HEK293 (cell line): ENCODE measurements at regions not wholly inside any gene's neighbourhood (a gene's known extent, or its start where the extent isn't known, plus 50 kb on each side); places are given as distances from the start of the nearest gene placed in this dataset.

ENCODE experiments used
- CTCF ChIA-PET: fragments of 350-600 bp; formaldehyde crosslinking; extraction: SDS; loops from one replicate; lab custom pipeline; 2021; ENCODE audit warnings: antibody characterized with exemption; lab: Yijun Ruan, JAX
- POLR2A ChIA-PET: fragments of 300-600 bp; formaldehyde crosslinking; extraction: SDS; loops from one replicate; lab custom pipeline; 2020; ENCODE audit warnings: antibody characterized with exemption, inconsistent platforms; lab: Yijun Ruan, JAX
- H3K27ac ChIP-seq: fragments of 200-500 bp; sonication (Bioruptor generic); 2 replicates; pipeline ENCODE4 v1.5.1; 2014; ENCODE audit warnings: low read depth, low read length, control low read depth, inconsistent platforms; ENCODE audit errors: extremely low read depth
- H3K36me3 ChIP-seq, 2 experiments: fragments of 200-500 bp in 1 of 2; sonication (Bioruptor generic) in 1 of 2; 1 replicate in 1 of 2; 2 replicates in 1 of 2; pipeline ENCODE4 v1.5.1; 2014 to 2017; ENCODE audit warnings: inconsistent platforms in 2 of 2, low read length in 2 of 2; ENCODE audit not compliant: control insufficient read depth in 2 of 2, insufficient read depth in 1 of 2
- H3K4me1 ChIP-seq: fragments of 200-500 bp; sonication (Bioruptor generic); 2 replicates; pipeline ENCODE4 v1.5.1; 2014; ENCODE audit warnings: mild to moderate bottlenecking, low read length, inconsistent platforms; ENCODE audit not compliant: control insufficient read depth, insufficient read depth
- H3K4me3 ChIP-seq: 2 replicates; pipeline ENCODE4 v1.5.1; 2011; ENCODE audit warnings: low read depth, mild to moderate bottlenecking, control low read depth, low read length, moderate library complexity
- H3K9me3 ChIP-seq: fragments of 200-500 bp; sonication (Bioruptor generic); 2 replicates; pipeline ENCODE4 v1.5.1; 2014; ENCODE audit warnings: low read depth, low read length, inconsistent platforms; ENCODE audit not compliant: control insufficient read depth, insufficient read depth
- CTCF ChIP-seq: fragments of 450-650 bp; formaldehyde crosslinking; IDR thresholded peaks from 2 replicates; pipeline ENCODE4 v1.5.1; 2016; ENCODE audit warnings: missing biosample characterization, missing genetic modification characterization
- KLF8 ChIP-seq: fragments of 450-650 bp; formaldehyde crosslinking; IDR thresholded peaks from 2 replicates; pipeline ENCODE4 v1.5.1; 2016; ENCODE audit warnings: missing biosample characterization, missing genetic modification characterization
- KLF9 ChIP-seq: fragments of 450-650 bp; formaldehyde crosslinking; IDR thresholded peaks from 2 replicates; pipeline ENCODE4 v1.5.1; 2016; ENCODE audit warnings: missing biosample characterization, missing genetic modification characterization, low read depth
- OSR2 ChIP-seq: fragments of 450-650 bp; formaldehyde crosslinking; IDR thresholded peaks from 2 replicates; pipeline ENCODE4 v1.5.1; 2016; ENCODE audit warnings: missing biosample characterization, missing genetic modification characterization
- REPIN1 ChIP-seq: fragments of 450-650 bp; formaldehyde crosslinking; IDR thresholded peaks from 2 replicates; pipeline ENCODE4 v1.5.1; 2017; ENCODE audit warnings: missing biosample characterization, missing genetic modification characterization, low read depth
- ZBTB7A ChIP-seq: fragments of 450-650 bp; formaldehyde crosslinking; IDR thresholded peaks from 2 replicates; pipeline ENCODE4 v1.5.1; 2016; ENCODE audit warnings: low read depth, missing biosample characterization, missing genetic modification characterization
- ZBTB8A ChIP-seq: fragments of 450-650 bp; formaldehyde crosslinking; IDR thresholded peaks from 2 replicates; pipeline ENCODE4 v1.5.1; 2016; ENCODE audit warnings: missing biosample characterization, missing genetic modification characterization
- ZNF18 ChIP-seq: fragments of 450-650 bp; formaldehyde crosslinking; IDR thresholded peaks from 2 replicates; pipeline ENCODE4 v1.5.1; 2016; ENCODE audit warnings: missing biosample characterization, missing genetic modification characterization
- ZNF274 ChIP-seq, 2 experiments: fragments of 200-500 bp in 1 of 2; fragments of 450-650 bp in 1 of 2; sonication (Bioruptor generic) in 1 of 2; formaldehyde crosslinking in 1 of 2; IDR thresholded peaks; 2 replicates each; pipeline versions ENCODE4 v1.5.1 to v1.6.1; 2014 to 2016; ENCODE audit warnings: borderline replicate concordance in 1 of 2, inconsistent platforms in 1 of 2, low read length in 1 of 2, missing biosample characterization in 1 of 2, missing genetic modification characterization in 1 of 2
- ZNF302 ChIP-seq: fragments of 450-650 bp; formaldehyde crosslinking; IDR thresholded peaks from 2 replicates; pipeline ENCODE4 v1.5.1; 2016; ENCODE audit warnings: missing biosample characterization, missing genetic modification characterization, low read depth
- ZNF335 ChIP-seq: fragments of 450-650 bp; formaldehyde crosslinking; conservative IDR thresholded peaks from 2 replicates; pipeline ENCODE4 v1.5.1; 2016; ENCODE audit warnings: missing biosample characterization, missing genetic modification characterization
- ZNF530 ChIP-seq: fragments of 450-650 bp; formaldehyde crosslinking; IDR thresholded peaks from 2 replicates; pipeline ENCODE4 v1.5.1; 2016; ENCODE audit warnings: low read depth, missing biosample characterization, missing genetic modification characterization
- ZNF596 ChIP-seq: fragments of 450-650 bp; IDR thresholded peaks from 2 replicates; pipeline ENCODE4 v1.5.0; 2018; ENCODE audit warnings: missing biosample characterization, mild to moderate bottlenecking, missing genetic modification characterization, moderate library complexity
- ZNF704 ChIP-seq: fragments of 450-650 bp; formaldehyde crosslinking; IDR thresholded peaks from 2 replicates; pipeline ENCODE4 v1.5.1; 2016; ENCODE audit warnings: missing biosample characterization, missing genetic modification characterization
- ZNF837 ChIP-seq: fragments of 450-650 bp; formaldehyde crosslinking; IDR thresholded peaks from 2 replicates; pipeline ENCODE4 v1.5.1; 2016; ENCODE audit warnings: missing biosample characterization, missing genetic modification characterization
- TF ChIP-seq, protein P1 (sequence below): fragments of 450-650 bp; formaldehyde crosslinking; IDR thresholded peaks from 2 replicates; pipeline ENCODE4 v1.5.1; 2016; ENCODE audit warnings: missing biosample characterization, missing genetic modification characterization
- TF ChIP-seq, protein P2 (sequence below): fragments of 450-650 bp; formaldehyde crosslinking; IDR thresholded peaks from 2 replicates; pipeline ENCODE4 v1.5.1; 2016; ENCODE audit warnings: missing biosample characterization, missing genetic modification characterization
- TF ChIP-seq, protein P3 (sequence below): fragments of 450-650 bp; formaldehyde crosslinking; IDR thresholded peaks from 2 replicates; pipeline ENCODE4 v1.5.1; 2016; ENCODE audit warnings: missing biosample characterization, missing genetic modification characterization
- TF ChIP-seq, protein P4 (sequence below): fragments of 450-650 bp; formaldehyde crosslinking; IDR thresholded peaks from 2 replicates; pipeline ENCODE4 v1.5.1; 2017; ENCODE audit warnings: missing biosample characterization, missing genetic modification characterization

DNA sequence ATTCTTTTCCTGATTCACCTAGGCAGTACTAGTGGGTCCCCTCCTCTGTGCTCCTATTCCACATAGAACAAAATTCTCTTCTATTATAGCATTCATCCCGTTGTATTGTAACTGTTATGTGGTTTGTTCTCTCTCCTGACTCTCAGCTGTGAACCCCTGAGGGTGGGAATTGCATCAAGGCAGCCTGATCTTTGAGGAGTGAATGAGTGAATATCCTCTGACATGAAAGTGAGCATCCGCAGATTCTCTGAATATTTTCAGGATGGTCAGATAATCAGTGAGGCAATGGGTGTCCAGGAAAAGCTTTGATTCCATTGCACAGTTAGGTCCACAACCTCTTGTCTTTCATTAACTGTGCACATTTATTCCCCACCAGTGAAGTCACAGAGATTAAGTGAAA, 67.6 kb upstream of the SLC22A23 start:
- no peaks in the 10 kb centered on the region for H3K36me3 ChIP-seq
- no peak overlapping the region for H3K27ac ChIP-seq
- CTCF ChIA-PET, result interaction anchor here (0.6 to 1.9 kb wide), 10 partner anchors 36 to 462 kb away, joined by 3 to 9 read pairs (median 3); no protein-coding TSS in a partner anchor
- POLR2A ChIA-PET, result interaction anchor here (0.6 kb wide), 1 partner anchor 206 kb away, joined by 3 read pairs; no protein-coding TSS in a partner anchor
- TF ChIP-seq CTCF (no peak), ZNF335 (tag by site-specific recombination) (no peak), REPIN1 (tag by site-specific recombination) (no peak), ZNF274 (IDR thresholded peaks at IDR 0.05; ENCODE audit: low read length) (no peak), ZNF274 (tag by site-specific recombination; IDR thresholded peaks at IDR 0.05; ENCODE audit: borderline replicate concordance) (no peak), ZNF596 (tag by site-specific recombination) (no peak), ZNF837 (tag by site-specific recombination) (no peak), ZBTB7A (tag by site-specific recombination) (no peak), ZNF18 (tag by site-specific recombination) (no peak), ZBTB8A (tag by site-specific recombination) (no peak), ZNF302 (tag by site-specific recombination) (no peak)
- TF ChIP-seq, protein P1, sequence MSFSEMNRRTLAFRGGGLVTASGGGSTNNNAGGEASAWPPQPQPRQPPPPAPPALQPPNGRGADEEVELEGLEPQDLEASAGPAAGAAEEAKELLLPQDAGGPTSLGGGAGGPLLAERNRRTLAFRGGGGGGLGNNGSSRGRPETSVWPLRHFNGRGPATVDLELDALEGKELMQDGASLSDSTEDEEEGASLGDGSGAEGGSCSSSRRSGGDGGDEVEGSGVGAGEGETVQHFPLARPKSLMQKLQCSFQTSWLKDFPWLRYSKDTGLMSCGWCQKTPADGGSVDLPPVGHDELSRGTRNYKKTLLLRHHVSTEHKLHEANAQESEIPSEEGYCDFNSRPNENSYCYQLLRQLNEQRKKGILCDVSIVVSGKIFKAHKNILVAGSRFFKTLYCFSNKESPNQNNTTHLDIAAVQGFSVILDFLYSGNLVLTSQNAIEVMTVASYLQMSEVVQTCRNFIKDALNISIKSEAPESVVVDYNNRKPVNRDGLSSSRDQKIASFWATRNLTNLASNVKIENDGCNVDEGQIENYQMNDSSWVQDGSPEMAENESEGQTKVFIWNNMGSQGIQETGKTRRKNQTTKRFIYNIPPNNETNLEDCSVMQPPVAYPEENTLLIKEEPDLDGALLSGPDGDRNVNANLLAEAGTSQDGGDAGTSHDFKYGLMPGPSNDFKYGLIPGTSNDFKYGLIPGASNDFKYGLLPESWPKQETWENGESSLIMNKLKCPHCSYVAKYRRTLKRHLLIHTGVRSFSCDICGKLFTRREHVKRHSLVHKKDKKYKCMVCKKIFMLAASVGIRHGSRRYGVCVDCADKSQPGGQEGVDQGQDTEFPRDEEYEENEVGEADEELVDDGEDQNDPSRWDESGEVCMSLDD (tag by site-specific recombination), result no peak
- TF ChIP-seq, protein P2, sequence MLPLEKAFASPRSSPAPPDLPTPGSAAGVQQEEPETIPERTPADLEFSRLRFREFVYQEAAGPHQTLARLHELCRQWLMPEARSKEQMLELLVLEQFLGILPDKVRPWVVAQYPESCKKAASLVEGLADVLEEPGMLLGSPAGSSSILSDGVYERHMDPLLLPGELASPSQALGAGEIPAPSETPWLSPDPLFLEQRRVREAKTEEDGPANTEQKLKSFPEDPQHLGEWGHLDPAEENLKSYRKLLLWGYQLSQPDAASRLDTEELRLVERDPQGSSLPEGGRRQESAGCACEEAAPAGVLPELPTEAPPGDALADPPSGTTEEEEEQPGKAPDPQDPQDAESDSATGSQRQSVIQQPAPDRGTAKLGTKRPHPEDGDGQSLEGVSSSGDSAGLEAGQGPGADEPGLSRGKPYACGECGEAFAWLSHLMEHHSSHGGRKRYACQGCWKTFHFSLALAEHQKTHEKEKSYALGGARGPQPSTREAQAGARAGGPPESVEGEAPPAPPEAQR (tag by site-specific recombination), result no peak
- TF ChIP-seq, protein P3, sequence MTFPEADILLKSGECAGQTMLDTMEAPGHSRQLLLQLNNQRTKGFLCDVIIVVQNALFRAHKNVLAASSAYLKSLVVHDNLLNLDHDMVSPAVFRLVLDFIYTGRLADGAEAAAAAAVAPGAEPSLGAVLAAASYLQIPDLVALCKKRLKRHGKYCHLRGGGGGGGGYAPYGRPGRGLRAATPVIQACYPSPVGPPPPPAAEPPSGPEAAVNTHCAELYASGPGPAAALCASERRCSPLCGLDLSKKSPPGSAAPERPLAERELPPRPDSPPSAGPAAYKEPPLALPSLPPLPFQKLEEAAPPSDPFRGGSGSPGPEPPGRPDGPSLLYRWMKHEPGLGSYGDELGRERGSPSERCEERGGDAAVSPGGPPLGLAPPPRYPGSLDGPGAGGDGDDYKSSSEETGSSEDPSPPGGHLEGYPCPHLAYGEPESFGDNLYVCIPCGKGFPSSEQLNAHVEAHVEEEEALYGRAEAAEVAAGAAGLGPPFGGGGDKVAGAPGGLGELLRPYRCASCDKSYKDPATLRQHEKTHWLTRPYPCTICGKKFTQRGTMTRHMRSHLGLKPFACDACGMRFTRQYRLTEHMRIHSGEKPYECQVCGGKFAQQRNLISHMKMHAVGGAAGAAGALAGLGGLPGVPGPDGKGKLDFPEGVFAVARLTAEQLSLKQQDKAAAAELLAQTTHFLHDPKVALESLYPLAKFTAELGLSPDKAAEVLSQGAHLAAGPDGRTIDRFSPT (tag by site-specific recombination), result no peak
- TF ChIP-seq, all 188 proteins: peak for 0
- no peak overlapping the region for H3K4me3 ChIP-seq
- H3K4me1 ChIP-seq, result no peaks in the 10 kb centered on the region
- H3K9me3 ChIP-seq, result no peaks in the 10 kb centered on the region

DNA sequence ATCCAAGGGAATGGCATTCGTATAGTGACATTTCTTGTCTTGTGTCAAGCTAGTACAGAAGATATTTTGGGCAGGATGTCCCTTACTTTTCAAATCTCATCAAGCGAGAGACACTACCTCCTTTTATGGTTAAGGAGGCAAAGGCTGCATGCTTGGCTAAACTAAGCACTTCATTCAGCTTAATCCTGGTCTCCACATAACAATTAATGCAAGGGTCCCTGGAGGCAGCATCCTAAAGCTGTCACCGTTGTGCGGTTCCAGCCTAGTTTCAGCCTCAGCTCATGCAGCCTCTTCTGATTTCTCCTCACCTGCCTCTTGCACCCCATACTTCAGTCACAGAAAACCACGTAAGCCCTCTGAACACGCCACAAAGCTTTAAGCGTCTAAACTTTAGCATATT, 67.1 kb upstream of the SLC22A23 start:
- no peaks in the 10 kb centered on the region for H3K4me1 ChIP-seq
- TF ChIP-seq KLF9 (tag by site-specific recombination), result no peak
- no peak for TF ChIP-seq ZNF530 (tag by site-specific recombination)
- no peak for TF ChIP-seq OSR2 (tag by site-specific recombination)
- TF ChIP-seq ZNF704 (tag by site-specific recombination), result no peak
- no peak for TF ChIP-seq KLF8 (tag by site-specific recombination)
- TF ChIP-seq ZNF302 (tag by site-specific recombination), result no peak
- TF ChIP-seq, protein P4, sequence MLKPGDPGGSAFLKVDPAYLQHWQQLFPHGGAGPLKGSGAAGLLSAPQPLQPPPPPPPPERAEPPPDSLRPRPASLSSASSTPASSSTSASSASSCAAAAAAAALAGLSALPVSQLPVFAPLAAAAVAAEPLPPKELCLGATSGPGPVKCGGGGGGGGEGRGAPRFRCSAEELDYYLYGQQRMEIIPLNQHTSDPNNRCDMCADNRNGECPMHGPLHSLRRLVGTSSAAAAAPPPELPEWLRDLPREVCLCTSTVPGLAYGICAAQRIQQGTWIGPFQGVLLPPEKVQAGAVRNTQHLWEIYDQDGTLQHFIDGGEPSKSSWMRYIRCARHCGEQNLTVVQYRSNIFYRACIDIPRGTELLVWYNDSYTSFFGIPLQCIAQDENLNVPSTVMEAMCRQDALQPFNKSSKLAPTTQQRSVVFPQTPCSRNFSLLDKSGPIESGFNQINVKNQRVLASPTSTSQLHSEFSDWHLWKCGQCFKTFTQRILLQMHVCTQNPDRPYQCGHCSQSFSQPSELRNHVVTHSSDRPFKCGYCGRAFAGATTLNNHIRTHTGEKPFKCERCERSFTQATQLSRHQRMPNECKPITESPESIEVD (tag by site-specific recombination), result no peak
- no peak overlapping the region for H3K27ac ChIP-seq
- H3K4me3 ChIP-seq, result no peak overlapping the region
- POLR2A ChIA-PET, result no interaction called here
- no peaks in the 10 kb centered on the region for H3K9me3 ChIP-seq
- H3K36me3 ChIP-seq, result no peaks in the 10 kb centered on the region
- CTCF ChIA-PET, result interaction anchor here (0.6 to 1.9 kb wide), 7 partner anchors 62 to 463 kb away, joined by 3 to 9 read pairs (median 3); no protein-coding TSS in a partner anchor
